OCI-LY7 (cell line): ENCODE measurements at regions not wholly inside any gene's neighbourhood (a gene's known extent, or its start where the extent isn't known, plus 50 kb on each side); places are given as distances from the start of the nearest gene placed in this dataset.

Source experiments
- BruUV-seq: library from RNA; stranded (reverse); fragments of 400-500 nt; replicated peaks from 2 replicates; lab custom pipeline; 2021; lab: Mats Ljungman, UMichigan
- CTCF ChIA-PET: fragments of 300-600 bp; sonication (Branson Sonifier 250); formaldehyde crosslinking; loops from one replicate; lab custom pipeline; 2022; ENCODE audit warnings: antibody characterized with exemption; ENCODE audit not compliant: unreplicated experiment; lab: Charles Lee
- POLR2A ChIA-PET: fragments of 300-600 bp; sonication (Branson Sonifier 250); formaldehyde crosslinking; loops from one replicate; lab custom pipeline; 2022; ENCODE audit warnings: antibody characterized with exemption; lab: Charles Lee
- DNase-seq: peaks from one replicate; pipeline ENCODE4 v3.0.0-alpha.2; 2015; ENCODE audit warnings: low spot score
- H2AFZ ChIP-seq: fragments of 200-600 bp; sonication (generic), shearing (Covaris generic); 2 replicates; pipeline ENCODE4 v1.6.1; 2014; ENCODE audit warnings: mild to moderate bottlenecking, antibody characterized with exemption, low read length, moderate library complexity
- H3K27ac ChIP-seq: fragments of 200-600 bp; sonication (generic); 2 replicates; pipeline ENCODE4 v1.5.1; 2014; ENCODE audit warnings: mixed run types, low read depth, mild to moderate bottlenecking, moderate library complexity, low read length, inconsistent platforms; ENCODE audit not compliant: poor library complexity, severe bottlenecking
- H3K36me3 ChIP-seq: fragments of 200-600 bp; sonication (generic); 2 replicates; pipeline ENCODE4 v1.6.1; 2014; ENCODE audit warnings: mild to moderate bottlenecking, antibody characterized with exemption, low read length, moderate library complexity, mixed read lengths; ENCODE audit not compliant: insufficient read depth
- H3K4me1 ChIP-seq: fragments of 200-600 bp; sonication (generic); 2 replicates; pipeline ENCODE4 v1.5.1; 2014; ENCODE audit warnings: mild to moderate bottlenecking, low read length; ENCODE audit not compliant: insufficient read depth, poor library complexity, severe bottlenecking
- H3K4me2 ChIP-seq: fragments of 200-600 bp; sonication (generic); 2 replicates; pipeline ENCODE4 v1.6.1; 2014; ENCODE audit warnings: mild to moderate bottlenecking, low read length
- H3K4me3 ChIP-seq: fragments of 200-600 bp; sonication (generic); 2 replicates; pipeline ENCODE4 v1.5.1; 2014; ENCODE audit warnings: mild to moderate bottlenecking, low read depth, low read length; ENCODE audit not compliant: poor library complexity, severe bottlenecking
- H3K79me2 ChIP-seq: fragments of 200-600 bp; sonication (generic); 2 replicates; pipeline ENCODE4 v1.6.1; 2016; ENCODE audit warnings: low read depth, mild to moderate bottlenecking, low read length, moderate library complexity, mixed read lengths; ENCODE audit not compliant: insufficient read depth
- H3K9me2 ChIP-seq: fragments of 200-600 bp; sonication (generic); 2 replicates; pipeline ENCODE4 v1.6.1; 2016; ENCODE audit warnings: mild to moderate bottlenecking, low read length, mixed read lengths; ENCODE audit not compliant: insufficient read depth
- H3K9me3 ChIP-seq: fragments of 200-600 bp; sonication (generic); 2 replicates; pipeline ENCODE4 v1.6.1; 2014; ENCODE audit warnings: mild to moderate bottlenecking, mixed run types, low read length, mixed read lengths
- H4K20me1 ChIP-seq: fragments of 200-600 bp; sonication (generic); 2 replicates; pipeline ENCODE4 v1.6.1; 2014; ENCODE audit warnings: mild to moderate bottlenecking, antibody characterized with exemption, low read length, moderate library complexity, mixed read lengths; ENCODE audit not compliant: insufficient read depth
- CTCF ChIP-seq: fragments of 200-600 bp; sonication (generic); conservative IDR thresholded peaks from 2 replicates; pipeline ENCODE4 v1.5.1; 2014; ENCODE audit warnings: mild to moderate bottlenecking, antibody characterized with exemption, low read length, moderate library complexity, mixed read lengths
- EZH2phosphoT487 ChIP-seq: fragments of 200-600 bp; sonication (generic); IDR thresholded peaks from 2 replicates; pipeline ENCODE4 v1.6.1; 2018; ENCODE audit warnings: low read depth, borderline replicate concordance, mild to moderate bottlenecking, mixed run types, antibody characterized with exemption, low read length, moderate library complexity, mixed read lengths
- intact Hi-C: fragments of 100-400 bp; cut with micrococcal nuclease; formaldehyde crosslinking; loops from one replicate; pipeline ENCODE4 v1.10.0; 2022; ENCODE audit not compliant: unreplicated experiment

- H3K4me3 ChIP-seq: no peak overlapping the region
- H3K9me2 ChIP-seq: no peaks in the 10 kb centered on the region
- BruUV-seq: no TSS peak
- H2AFZ ChIP-seq: no peak overlapping the region
- ChIA-PET CTCF (no interaction called here), POLR2A (interaction anchor here (1.3 kb wide), 1 partner anchor 24 kb away, joined by 3 read pairs; no protein-coding TSS in a partner anchor)
- H3K36me3 ChIP-seq: no peaks in the 10 kb centered on the region
- H3K9me3 ChIP-seq: no peaks in the 10 kb centered on the region
- H3K79me2 ChIP-seq: no peaks in the 10 kb centered on the region
- no peak overlapping the region for H3K27ac ChIP-seq
- H3K4me2 ChIP-seq: no peak overlapping the region
- no peak for DNase-seq
- no peaks in the 10 kb centered on the region for H4K20me1 ChIP-seq
- H3K4me1 ChIP-seq: no peaks in the 10 kb centered on the region
- intact Hi-C loops: no loop called here
- TF ChIP-seq CTCF: no peak
- TF ChIP-seq EZH2phosphoT487: no peak
Measured at GRCh38 chr22:47565607-47566006, 803.2 kb downstream of the TBC1D22A start.

GRCh38 chr22:47564651-47565434, 802.4 kb downstream of the TBC1D22A start:
- BruUV-seq: no TSS peak
- Histone ChIP-seq H3K27ac (no peak overlapping the region), H3K36me3 (no peaks in the 10 kb centered on the region), H3K4me1 (no peaks in the 10 kb centered on the region), H4K20me1 (no peaks in the 10 kb centered on the region), H2AFZ (no peak overlapping the region), H3K4me3 (no peak overlapping the region), H3K4me2 (no peak overlapping the region), H3K9me2 (no peaks in the 10 kb centered on the region), H3K9me3 (no peaks in the 10 kb centered on the region), H3K79me2 (no peaks in the 10 kb centered on the region)
- intact Hi-C loops: no loop called here
- TF ChIP-seq CTCF (no peak), EZH2phosphoT487 (no peak)
- no peak for DNase-seq
- ChIA-PET POLR2A (no interaction called here), CTCF (no interaction called here)

- POLR2A ChIA-PET: no interaction called here
- Histone ChIP-seq H4K20me1 (no peaks in the 10 kb centered on the region), H3K4me3 (no peak overlapping the region), H3K79me2 (no peaks in the 10 kb centered on the region), H3K27ac (no peak overlapping the region), H3K4me2 (no peak overlapping the region), H3K9me3 (no peaks in the 10 kb centered on the region), H3K36me3 (no peaks in the 10 kb centered on the region), H3K4me1 (no peaks in the 10 kb centered on the region), H2AFZ (no peak overlapping the region), H3K9me2 (no peaks in the 10 kb centered on the region)
- CTCF ChIA-PET: no interaction called here
- TF ChIP-seq CTCF: no peak
- no peak for TF ChIP-seq EZH2phosphoT487
- DNase-seq: no peak
- intact Hi-C loops: no loop called here
- BruUV-seq: no TSS peak
Measured at GRCh38 chr22:47564158-47564450, 801.7 kb downstream of the TBC1D22A start.
